Parathyroid adenoma (tissue), 2 donors: ENCODE measurements at regions not wholly inside any gene's neighbourhood (a gene's known extent, or its start where the extent isn't known, plus 50 kb on each side); places are given as distances from the start of the nearest gene placed in this dataset.
A peak's percentile ranks its signal among the peaks of the same experiment; 100 is the strongest.

Source experiments
- H2AFZ ChIP-seq: fragments of 300-600 bp; sonication (generic); one replicate; pipeline ENCODE4 v1.7.0; 2017; ENCODE audit warnings: antibody characterized with exemption, mild to moderate bottlenecking
- H3K27ac ChIP-seq: fragments of 300-600 bp; sonication (generic); one replicate; pipeline ENCODE4 v1.7.0; 2017
- H3K27me3 ChIP-seq: fragments of 300-600 bp; sonication (generic); one replicate; pipeline ENCODE4 v1.7.0; 2017; ENCODE audit warnings: low read length; ENCODE audit not compliant: control insufficient read depth, insufficient read depth
- H3K36me3 ChIP-seq: fragments of 300-600 bp; sonication (generic); one replicate; pipeline ENCODE4 v1.7.0; 2017; ENCODE audit warnings: low read length; ENCODE audit not compliant: control insufficient read depth, insufficient read depth
- H3K4me1 ChIP-seq: fragments of 300-600 bp; sonication (generic); one replicate; pipeline ENCODE4 v1.7.0; 2017; ENCODE audit warnings: control low read depth
- H3K4me2 ChIP-seq: fragments of 300-600 bp; sonication (generic); one replicate; pipeline ENCODE4 v1.7.0; 2017; ENCODE audit warnings: low read length
- H3K4me3 ChIP-seq: fragments of 300-600 bp; sonication (generic); one replicate; pipeline ENCODE4 v1.7.0; 2017; ENCODE audit warnings: low read depth, low read length
- H3K79me2 ChIP-seq: fragments of 300-600 bp; sonication (generic); one replicate; pipeline ENCODE4 v1.7.0; 2017; ENCODE audit warnings: control low read depth
- H3K9ac ChIP-seq: fragments of 300-600 bp; sonication (generic); one replicate; pipeline ENCODE4 v1.7.0; 2017; ENCODE audit warnings: mild to moderate bottlenecking
- H3K9me3 ChIP-seq: fragments of 300-600 bp; sonication (generic); one replicate; pipeline ENCODE4 v1.7.0; 2017; ENCODE audit warnings: low read length; ENCODE audit not compliant: control insufficient read depth
- TF ChIP-seq, protein P1 (sequence below): fragments of 300-600 bp; sonication (generic); IDR thresholded peaks from one replicate; pipeline ENCODE4 v1.7.0; 2017; ENCODE audit warnings: antibody characterized with exemption, mild to moderate bottlenecking
- donor health status: primary hyperparathyroidism.

DNA sequence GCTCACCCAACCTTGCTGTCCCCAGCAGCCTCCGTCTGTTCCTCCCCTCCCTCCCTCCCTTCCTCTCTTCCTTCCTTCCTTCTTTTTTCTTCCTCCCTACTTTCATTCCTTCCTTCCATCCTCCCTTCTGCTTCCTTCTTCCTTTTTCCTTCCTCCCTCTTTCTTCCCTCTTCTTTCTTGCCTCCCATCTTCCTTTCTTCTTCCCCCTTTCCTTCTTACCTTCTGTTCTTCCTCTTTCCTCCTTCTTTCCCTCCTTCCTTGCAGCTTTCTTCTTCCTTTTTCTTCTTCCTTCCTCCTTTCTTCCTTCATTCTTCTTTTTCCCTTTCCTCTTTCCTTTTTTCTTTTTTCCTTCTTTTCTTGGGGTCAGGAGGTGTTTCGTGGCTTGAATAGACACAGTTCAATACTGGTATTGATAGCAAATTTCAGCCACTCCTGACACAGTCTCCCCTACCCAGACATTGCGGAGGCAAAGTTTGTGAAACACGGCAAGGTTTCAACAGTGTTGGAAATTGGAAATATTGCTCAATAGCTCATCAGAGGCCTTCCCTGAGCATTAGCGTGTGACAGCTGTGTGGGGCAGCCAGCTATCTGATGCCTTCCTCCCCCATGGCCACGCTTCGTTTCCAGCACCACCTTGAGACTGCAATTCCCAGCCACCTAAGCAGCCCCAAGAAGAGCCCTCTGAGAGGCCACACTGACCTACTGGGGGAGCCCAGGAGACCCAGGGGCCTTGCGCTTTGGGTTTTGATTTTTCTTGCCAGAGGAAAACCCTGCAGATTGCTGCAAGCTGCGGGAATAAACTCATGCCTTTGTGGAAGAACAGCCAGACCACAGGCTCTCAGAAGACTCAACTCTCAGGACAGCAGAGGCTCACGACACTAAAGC lies 82.2 kb downstream of the KLF15 start:
- no peaks in the 10 kb centered on the region for H3K4me1 ChIP-seq
- TF ChIP-seq, protein P1, sequence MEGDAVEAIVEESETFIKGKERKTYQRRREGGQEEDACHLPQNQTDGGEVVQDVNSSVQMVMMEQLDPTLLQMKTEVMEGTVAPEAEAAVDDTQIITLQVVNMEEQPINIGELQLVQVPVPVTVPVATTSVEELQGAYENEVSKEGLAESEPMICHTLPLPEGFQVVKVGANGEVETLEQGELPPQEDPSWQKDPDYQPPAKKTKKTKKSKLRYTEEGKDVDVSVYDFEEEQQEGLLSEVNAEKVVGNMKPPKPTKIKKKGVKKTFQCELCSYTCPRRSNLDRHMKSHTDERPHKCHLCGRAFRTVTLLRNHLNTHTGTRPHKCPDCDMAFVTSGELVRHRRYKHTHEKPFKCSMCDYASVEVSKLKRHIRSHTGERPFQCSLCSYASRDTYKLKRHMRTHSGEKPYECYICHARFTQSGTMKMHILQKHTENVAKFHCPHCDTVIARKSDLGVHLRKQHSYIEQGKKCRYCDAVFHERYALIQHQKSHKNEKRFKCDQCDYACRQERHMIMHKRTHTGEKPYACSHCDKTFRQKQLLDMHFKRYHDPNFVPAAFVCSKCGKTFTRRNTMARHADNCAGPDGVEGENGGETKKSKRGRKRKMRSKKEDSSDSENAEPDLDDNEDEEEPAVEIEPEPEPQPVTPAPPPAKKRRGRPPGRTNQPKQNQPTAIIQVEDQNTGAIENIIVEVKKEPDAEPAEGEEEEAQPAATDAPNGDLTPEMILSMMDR, result no peak
- H3K79me2 ChIP-seq, result no peaks in the 10 kb centered on the region
- no peak overlapping the region for H3K9ac ChIP-seq
- H2AFZ ChIP-seq, result peak overlapping the region; percentile 9
- no peak overlapping the region for H3K27ac ChIP-seq
- H3K4me3 ChIP-seq, result no peak overlapping the region
- no peak overlapping the region for H3K4me2 ChIP-seq
- H3K9me3 ChIP-seq, result no peaks in the 10 kb centered on the region
- H3K27me3 ChIP-seq, result no peaks in the 10 kb centered on the region
- H3K36me3 ChIP-seq, result no peaks in the 10 kb centered on the region

DNA sequence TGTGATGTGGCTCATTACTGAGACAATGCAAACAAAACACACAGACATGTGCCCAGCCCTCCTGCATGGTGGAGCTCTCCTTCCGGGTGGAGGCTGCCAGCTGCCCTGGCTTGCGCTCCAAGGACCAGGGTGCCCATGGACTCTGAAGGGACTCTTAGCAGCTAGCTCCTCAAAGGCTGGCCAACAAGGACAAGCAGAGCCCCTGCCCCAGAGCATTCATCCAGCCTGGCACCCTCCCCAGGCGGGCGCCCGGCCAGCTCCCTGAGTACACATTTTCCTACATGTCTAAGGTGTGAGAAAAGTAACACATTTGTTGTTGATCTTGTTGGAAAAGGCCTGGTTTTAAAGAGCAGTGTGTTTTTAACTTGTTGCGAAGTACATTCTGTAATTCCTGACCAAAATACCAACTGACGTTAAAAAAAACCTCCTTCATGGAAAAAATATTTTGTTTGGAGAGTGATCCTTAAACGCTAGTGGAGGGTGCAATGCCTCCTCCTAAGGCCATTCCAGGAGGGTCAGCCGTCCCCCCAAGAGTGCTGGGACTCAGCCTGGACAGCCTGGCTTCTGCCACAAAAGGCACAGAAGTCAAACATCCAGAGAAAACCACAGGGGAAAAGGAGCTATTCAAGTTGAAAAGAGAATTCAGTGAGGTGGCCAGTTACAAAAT lies 86.9 kb downstream of the KLF15 start:
- TF ChIP-seq, protein P1, result no peak
- H3K27me3 ChIP-seq, result no peaks in the 10 kb centered on the region
- H3K9me3 ChIP-seq, result no peaks in the 10 kb centered on the region
- H3K4me3 ChIP-seq, result no peak overlapping the region
- no peaks in the 10 kb centered on the region for H3K79me2 ChIP-seq
- H3K4me1 ChIP-seq, result peaks cover 5% of the 10 kb centered on the region
- no peak overlapping the region for H2AFZ ChIP-seq
- no peak overlapping the region for H3K4me2 ChIP-seq
- no peak overlapping the region for H3K27ac ChIP-seq
- H3K36me3 ChIP-seq, result no peaks in the 10 kb centered on the region
- no peak overlapping the region for H3K9ac ChIP-seq

DNA sequence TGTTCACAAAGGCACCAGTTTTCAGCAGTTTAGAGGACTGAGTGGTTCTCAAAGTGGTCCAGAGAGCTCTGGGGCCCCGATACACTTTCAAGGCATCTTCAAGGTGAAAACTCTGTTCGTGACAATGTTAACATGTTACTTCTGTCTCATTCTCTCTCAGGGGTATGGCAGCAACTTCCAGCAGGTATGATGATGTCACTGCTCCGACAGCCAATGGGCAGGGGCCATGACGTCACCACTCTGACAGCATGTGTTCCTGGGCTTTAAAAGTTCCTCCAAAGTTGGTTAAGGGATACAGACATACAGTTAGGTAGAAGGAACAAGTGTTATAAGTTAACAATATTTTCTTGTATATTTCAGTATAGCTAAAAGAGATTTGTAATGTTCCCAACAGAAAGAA lies 87.9 kb downstream of the KLF15 start:
- TF ChIP-seq, protein P1, result no peak
- Histone ChIP-seq H3K9ac (no peak overlapping the region), H3K27ac (no peak overlapping the region)

DNA sequence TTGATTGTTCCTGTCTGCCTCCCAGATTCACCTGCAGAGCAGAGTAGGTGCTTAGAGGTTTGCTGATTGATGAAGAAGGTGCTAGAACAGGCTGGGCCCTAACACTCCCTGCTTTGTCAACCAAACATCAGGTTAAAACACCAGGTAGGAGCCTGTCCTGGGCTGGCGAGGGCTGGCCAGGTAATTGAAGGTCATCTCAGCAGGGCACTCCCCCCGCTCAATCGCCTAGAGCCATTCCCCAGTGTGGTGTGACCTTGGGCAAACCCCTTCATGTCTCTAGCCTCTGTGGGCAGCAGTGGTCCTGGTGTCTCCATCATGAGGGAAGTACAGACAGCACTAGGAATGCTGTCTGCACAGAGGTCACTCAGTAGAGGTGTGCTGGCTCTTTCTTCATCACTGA lies 88.3 kb downstream of the KLF15 start:
- TF ChIP-seq, protein P1, result no peak
- Histone ChIP-seq H2AFZ (no peak overlapping the region), H3K4me1 (peaks cover 5% of the 10 kb centered on the region), H3K27me3 (no peaks in the 10 kb centered on the region), H3K36me3 (no peaks in the 10 kb centered on the region), H3K79me2 (no peaks in the 10 kb centered on the region), H3K9ac (no peak overlapping the region), H3K4me3 (no peak overlapping the region), H3K27ac (no peak overlapping the region), H3K9me3 (no peaks in the 10 kb centered on the region), H3K4me2 (no peak overlapping the region)

More for the DNA sequence above, 87.9 kb downstream of the KLF15 start:
- Histone ChIP-seq H3K79me2 (no peaks in the 10 kb centered on the region), H2AFZ (no peak overlapping the region), H3K4me1 (peaks cover 5% of the 10 kb centered on the region), H3K36me3 (no peaks in the 10 kb centered on the region), H3K4me2 (no peak overlapping the region), H3K4me3 (no peak overlapping the region), H3K9me3 (no peaks in the 10 kb centered on the region), H3K27me3 (no peaks in the 10 kb centered on the region)
